HG03565 (cell line): ENCODE measurements at regions not wholly inside any gene's neighbourhood (a gene's known extent, or its start where the extent isn't known, plus 50 kb on each side); places are given as distances from the start of the nearest gene placed in this dataset.

ENCODE experiments used
- ATAC-seq: cut with Tn5 transposase; IDR thresholded peaks from one replicate; pipeline ENCODE4 v1.9.1; 2021; ENCODE audit warnings: mild to moderate bottlenecking, moderate library complexity; ENCODE audit not compliant: unreplicated experiment

DNA sequence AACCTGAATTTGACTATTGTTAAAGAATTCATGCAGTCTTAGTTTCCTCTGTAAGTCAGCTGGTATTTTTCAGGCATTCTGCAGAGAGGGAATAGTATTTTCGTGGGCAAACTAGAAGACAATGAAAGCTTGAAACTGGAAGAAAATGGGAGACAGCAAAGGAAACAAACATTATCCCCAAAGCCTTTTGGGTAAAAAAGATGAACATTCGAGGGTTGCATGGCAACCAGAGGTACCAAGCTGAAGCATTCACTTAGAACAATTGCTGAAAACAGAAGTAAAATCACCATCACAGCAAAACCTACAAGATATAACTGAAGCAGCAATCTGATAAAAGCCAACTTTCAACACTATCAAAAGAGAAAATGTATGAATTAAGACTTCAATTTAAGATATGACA is 233.7 kb downstream of the SCG2 start:
- no peak for ATAC-seq

DNA sequence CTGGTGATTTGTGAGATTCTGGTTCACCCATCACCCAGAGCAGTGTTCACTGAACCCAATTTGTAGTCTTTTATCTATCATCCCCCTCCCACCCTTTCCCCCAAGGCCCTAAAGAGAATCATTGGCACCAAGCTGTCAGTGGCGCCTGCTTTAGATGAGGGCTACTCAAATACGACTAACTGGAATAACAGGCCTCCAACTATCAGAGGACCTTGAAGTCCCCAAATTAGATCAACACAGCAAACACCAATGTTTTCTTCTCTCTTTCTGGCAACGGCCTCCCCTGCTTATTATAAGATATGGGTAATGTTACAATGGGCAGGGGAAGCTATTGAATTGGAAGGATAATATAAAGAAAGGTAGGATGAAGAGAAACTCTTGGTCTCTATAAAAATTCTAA is 232.3 kb downstream of the SCG2 start:
- no peak for ATAC-seq

DNA sequence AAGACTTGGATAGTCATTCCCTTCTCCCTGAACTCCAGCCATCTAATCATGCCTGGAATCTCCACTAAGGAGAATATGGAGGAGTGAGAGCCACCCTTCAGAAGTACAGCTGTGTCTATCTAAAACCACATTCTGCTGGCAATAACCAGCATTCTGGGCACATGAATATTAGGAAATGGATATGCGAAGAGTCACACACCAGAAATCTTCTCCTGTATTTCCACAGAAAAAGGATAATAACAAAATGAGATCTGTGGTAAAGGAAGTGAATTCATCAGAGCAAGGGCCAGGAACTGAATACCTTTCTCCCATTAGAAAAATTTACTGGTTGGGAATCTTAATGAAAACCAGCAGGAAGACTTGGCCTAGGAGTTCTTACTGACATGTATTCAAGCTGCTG is 218.8 kb downstream of the SCG2 start:
- ATAC-seq, result no peak

DNA sequence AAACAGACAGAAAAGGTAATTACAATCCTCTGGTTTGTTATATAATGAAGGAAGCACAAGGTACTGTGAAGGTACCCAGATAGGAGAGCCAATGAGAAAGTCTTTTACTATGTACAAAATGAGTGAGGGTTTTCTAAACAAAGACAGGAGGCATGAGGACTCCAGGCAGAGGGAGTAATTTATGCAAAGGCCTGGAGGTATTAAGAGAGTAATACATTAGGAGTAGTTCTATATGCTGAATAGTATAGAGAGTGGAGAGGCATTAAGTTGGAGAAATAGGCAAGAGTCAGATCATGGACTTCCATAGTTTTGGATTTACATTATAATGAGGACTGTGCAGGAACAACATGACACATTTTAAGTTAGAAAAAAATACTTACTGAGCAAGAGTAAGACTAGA is 216.0 kb downstream of the SCG2 start:
- no peak for ATAC-seq

DNA sequence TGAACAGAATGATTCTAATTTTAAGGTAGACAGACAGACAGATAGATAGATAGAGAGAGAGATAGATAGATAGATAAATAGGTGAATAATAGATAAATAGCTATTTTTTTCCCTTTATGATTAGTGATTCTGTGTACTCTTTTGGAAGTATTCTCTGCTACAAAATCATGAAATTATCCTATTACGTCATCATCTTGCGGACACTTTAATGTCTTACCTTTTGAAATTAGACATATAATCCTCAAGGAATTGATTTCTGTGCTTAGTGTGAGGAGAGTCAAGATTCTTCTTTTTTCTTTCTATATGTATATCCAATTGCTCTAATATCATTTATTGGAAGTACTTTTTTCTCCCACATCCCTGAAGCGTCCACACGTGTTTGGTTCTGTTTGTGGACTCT is 215.2 kb downstream of the SCG2 start:
- no peak for ATAC-seq

DNA sequence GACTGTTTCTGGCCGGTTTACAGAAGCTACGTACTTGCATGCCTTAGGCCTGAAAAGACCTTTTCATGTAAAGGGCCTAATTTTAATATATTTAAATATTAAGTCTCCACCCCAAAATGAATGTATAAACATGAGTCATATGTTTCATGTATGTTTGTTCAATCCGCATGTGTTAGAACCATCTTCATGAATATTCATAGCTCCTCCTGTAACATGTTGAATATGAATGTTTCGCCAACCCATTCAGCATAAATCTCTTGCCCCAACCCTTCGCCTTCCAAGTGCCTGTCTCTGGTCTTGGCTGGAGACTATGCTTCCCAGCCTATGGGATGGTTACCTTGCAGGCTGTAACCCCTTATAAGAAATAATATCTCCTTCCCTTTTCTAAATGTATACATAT is 212.5 kb downstream of the SCG2 start:
- ATAC-seq, result no peak

DNA sequence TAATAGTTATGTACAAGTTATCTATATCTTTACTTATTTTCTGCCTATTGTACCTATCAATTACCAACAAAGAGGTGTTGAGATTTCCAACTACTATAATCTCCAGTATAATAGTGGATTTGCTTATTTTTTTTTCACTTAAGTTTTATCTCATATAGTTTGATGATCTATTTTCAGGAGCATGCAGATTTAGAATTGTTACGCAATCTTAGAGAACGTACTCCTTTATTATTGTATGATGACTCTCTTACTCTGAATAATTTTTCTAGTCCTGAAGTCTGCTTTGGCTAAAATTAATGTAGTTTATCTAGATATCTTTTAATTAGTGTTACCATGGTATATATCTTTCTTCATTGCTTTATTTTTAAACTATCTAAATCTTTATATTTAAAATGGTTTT is 205.2 kb downstream of the SCG2 start:
- ATAC-seq, result no peak

DNA sequence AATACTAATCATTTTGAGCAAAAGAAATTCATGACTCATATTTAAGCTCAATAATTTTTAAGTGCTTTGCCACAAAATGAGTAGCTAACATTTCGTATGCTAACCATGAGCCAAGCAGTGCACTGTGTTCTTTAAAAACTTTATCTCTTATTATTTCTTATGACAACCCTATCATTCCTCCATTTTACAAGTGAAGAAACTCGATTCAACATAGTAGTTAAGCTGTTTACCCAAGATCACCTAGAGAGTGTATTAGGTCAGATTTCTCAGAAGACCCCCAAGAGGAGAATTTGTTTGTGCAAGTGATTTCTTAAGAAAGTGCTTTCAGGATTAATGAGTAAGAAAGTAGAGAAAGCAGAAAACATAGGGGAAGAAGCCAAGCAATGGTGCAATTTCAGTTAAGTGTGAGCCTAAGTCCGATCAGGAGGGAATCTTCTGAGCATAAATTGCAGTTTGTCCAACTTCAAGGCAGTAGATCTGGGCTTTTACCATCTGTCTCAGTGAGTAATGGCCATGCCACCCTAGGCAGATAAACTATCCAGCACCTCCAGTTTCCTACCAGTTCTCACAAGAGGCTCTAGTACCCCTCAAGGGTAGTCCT is 202.7 kb downstream of the SCG2 start:
- no peak for ATAC-seq

DNA sequence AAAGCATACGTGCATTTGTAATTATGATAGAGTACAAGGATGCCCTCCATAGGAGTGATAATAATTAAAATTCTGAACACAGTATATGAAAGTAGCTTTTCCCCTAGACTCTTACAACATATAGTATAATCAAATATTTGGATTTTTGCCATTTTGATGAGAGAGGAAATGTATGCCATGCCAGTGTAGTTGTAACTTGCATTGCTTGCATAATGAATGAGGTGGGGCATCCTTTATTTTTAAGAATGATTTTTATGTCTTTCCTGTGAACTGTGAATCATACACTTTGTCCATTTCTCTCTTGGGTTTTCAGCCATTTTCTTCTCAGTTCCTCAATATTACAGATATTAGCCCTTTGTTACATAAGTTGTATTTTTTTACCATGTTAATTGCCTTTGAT is 197.5 kb downstream of the SCG2 start:
- no peak for ATAC-seq

DNA sequence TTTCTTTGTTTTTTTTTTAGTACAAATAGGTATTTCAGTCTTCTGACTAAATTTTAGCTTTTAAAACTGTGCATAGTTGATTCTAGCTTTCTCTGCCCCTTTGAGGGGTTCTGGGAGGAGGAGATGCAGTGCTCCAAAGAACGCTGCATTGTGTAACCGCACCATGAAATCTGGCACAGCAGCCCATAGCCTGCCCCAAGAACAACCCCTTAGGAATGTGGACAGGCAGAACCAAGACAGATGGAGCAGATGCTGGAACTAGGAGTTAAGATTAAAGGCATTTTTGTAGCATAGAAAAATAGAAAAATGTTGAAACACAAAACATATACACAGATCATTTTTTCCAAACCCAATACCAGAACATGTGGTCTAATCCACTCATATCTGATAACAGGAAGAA is 187.5 kb downstream of the SCG2 start:
- ATAC-seq, result no peak

DNA sequence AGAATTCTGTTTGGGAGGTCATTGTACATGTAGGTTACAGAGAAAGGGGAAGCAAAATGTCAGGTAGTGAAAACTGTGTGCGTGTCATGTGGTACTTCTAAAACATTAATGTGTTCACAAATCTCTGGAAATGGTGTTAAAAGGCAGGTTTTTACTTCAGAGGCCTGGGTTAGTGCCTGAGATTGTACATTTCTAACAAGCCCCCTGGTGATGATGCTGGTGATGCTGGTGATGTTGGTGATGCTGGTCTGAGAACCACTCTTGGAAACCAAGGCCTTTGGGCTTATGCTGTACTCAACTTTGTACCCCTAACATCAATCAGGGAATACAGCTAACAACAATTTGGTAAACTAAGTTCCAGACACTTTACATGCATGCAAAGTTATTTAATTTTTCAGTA is 187.1 kb downstream of the SCG2 start:
- ATAC-seq, result no peak

DNA sequence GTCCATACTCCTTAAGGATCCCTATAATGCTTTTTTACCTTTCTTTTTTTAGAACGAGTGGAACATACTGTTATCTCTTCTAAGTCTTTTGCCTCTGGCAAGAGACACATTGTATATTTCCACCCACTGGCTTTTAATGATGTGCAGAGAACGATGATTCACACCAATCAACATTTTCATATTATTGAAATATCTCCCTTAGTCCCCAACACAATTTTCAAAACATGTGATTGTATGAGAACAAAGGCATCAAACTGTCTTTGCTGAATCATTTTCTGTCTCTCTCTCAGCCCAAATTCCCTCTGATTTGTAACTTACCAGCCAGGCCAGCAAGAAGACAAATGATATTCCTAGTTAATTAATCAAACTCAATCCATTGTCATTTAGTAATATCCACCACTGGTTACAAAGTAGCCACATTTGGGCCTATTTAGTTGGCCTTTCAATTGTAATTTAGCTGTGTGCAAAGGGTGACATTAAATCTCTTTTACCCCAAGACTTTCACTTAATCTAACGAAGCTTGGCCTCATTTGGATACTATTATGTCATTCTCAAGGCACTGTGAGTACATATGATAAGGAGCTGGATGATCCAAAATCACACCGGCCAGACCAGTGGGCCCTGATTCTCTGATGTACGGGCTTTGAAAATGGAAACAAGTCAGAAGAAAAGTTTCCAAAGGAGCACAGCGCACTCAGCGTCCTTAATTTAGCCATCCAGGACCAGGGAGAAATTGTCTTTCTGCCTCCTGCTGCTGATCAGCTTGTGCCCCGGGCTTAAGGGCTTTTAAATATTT is 185.1 kb downstream of the SCG2 start:
- ATAC-seq, result no peak

DNA sequence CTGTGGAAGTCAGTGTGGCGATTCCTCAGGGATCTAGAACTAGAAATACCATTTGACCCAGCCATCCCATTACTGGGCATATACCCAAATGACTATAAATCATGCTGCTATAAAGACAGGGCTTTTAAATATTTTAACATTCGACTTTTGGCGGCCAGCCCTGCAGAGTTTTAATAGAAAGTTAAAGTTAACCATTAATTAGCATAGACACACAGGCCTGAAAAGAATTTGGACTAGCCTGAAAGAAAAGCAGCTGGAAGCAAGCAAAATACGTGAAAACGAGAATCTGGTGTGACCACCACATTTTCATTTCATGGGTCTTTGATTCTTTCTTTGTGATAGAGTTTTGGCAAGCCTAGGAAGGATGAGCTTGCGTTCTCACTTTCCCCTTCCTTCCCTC is 184.0 kb downstream of the SCG2 start:
- ATAC-seq, result no peak

DNA sequence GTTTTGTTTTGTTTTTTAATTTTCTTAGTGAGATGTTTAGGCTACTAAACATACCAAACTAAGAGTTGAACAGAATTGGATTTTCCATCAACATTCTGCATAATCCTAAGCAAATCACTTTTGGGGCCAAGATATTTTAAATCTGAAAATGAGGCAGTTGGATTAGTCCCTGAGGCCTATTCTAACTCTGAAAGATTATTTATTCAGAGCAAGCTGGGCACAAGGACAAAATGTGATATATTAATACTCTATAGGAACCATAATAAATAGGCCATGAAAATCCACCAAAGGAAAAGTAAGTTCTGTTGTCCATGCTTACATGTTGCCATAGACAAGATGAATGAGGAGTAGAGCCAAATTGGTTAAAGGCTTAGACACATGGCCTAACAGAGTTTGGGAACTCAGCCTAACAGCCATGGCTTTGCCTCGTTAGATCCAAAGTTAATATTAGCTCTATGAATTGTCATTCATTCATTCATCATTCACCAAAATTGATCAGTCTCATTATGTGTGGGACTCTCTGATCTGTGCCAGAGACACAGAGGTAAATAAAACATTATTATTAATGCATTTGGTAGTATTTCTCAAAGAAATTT is 183.5 kb downstream of the SCG2 start:
- ATAC-seq, result no peak

DNA sequence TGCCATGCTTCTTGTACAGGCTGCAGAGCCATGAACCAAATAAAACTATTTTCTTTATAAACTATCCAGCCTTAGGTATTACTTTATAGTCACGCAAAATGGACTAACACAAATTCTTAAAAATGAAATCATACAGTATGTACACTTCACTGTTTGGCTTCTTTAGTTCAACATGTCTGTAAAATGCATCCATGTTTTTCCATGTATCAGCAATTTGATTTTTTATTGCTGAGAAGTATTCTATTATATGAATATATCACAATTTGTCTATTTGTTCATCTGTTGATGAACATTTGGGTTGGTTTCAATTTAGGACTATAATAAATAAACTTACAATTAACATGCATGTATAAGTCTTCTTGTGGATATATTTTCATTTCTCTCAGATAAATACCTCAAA is 182.1 kb downstream of the SCG2 start:
- ATAC-seq, result no peak

DNA sequence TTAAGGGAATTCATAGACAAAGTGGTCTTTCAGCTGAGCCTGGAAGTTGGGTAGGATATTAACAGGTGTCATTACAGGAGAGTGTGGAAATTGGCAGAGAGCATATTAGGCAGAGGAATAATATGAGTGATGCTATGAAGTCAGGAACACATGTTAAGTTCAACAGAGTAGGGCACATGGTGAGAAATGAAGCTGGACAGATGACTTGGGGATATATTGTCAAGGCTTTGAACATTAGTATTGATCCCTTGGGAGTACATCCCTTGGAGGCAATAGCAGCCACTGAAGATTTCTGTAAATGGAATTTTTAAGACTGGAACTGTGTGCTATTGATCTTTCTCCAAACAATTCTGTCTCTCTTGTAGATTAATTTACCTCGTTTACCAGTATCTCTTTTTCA is 170.7 kb downstream of the SCG2 start:
- ATAC-seq, result no peak

DNA sequence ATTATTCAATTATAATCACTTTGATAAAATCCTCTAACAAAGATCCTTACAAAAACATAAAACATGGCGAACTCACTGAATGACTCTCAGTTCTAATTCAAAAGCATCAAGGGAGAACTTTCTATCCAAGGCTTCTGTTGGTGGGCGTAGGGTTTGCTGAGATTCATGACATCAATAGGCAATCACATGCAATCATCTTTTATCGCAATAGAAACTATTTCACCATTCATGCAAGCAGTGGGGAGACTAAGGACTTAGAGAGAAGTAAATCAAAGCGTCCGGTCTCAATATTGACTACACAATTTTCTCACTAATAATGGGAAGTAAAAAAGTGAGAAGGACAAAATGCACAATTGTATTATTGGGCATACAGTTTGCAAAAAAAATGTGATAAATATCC is 168.7 kb downstream of the SCG2 start:
- ATAC-seq, result no peak

DNA sequence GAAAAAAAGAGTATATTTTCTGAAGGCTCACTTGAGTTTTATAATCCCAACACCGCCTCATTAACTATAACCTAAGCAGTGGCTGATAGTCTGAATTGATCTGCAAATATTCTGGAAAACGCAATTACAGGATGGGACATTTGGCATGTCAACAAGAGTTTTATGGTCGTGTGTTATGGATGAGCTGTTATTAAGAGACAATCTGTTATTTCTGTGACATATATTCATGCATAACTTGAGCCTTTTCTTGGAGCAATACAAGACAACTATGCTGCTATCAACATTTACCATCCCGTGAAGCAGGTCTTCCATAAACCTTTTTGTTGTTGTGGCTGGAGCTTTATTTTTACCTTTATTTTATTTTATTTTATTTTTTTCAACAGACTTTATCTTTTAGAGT is 164.4 kb downstream of the SCG2 start:
- ATAC-seq, result no peak

DNA sequence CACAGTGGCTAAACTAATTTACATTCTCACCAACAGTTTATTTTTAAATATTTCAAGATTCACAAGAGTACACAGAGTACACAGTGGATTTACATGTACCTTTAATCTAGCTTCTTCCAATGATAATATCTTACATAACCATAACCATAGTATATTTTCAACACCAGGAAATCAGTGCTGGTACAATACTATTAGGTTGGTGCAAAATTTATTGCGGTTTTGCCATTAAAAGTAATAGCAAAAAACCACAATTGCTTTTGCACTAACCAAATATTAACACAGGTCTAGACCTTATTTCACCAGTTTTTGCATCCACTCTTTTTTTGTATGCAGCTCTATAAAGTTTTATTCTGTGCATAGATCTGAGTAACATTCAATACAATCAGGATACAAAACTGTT is 163.0 kb downstream of the SCG2 start:
- no peak for ATAC-seq

DNA sequence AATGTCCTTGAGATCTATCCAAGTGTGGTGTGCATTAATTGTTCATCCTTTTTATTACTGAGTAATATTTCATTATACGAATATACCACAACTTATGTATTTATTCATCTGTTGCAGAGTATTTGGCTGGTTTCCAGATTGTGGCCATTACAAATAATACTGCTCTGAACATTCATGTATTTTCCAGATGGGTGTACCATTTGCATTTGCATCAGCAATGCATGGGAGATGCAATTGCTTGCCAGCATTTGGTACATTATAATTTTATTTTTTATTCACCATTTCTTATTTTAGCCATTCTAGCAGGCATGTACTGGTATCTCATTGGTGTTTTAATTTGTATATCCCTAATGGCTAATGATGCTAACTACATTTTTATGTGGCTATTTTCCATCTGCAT is 162.4 kb downstream of the SCG2 start:
- no peak for ATAC-seq

DNA sequence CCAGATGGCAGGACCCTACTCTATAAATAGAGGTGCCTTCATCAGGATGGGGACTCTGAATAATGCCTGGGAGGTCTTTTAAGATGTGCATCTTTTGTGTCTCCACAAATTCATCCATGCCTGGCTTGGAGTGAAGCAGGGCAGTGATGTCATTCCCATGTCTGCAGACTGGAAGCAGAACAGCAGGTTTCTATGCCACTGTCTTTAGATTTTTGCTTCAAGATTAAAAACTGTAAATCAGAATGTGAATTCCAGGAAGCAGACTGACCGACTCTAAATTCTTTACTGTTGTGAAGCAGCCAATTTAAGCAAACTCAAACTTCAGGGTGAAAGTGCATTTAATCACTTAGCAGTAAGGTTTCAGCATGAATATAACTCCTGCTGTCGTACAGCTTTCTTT is 159.3 kb downstream of the SCG2 start:
- ATAC-seq, result no peak

DNA sequence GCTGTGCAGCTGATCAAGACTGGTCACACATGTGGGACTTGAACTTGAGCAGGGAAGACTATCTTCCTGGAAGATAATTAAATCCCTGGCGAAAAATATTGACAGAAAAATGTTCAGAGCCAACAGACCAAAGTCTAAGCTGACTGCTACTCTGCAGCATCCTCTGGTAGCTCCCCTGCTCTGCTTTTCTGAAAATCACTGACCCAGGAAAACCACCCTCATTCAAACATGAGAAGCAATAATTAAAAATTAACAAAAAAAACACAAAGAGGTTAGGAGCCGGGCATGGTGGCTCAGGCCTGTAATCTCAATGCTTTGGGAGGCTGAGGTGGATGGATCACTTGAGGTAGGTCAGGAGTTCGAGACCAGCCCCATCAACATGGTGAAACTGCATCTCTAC is 151.9 kb downstream of the SCG2 start:
- no peak for ATAC-seq

DNA sequence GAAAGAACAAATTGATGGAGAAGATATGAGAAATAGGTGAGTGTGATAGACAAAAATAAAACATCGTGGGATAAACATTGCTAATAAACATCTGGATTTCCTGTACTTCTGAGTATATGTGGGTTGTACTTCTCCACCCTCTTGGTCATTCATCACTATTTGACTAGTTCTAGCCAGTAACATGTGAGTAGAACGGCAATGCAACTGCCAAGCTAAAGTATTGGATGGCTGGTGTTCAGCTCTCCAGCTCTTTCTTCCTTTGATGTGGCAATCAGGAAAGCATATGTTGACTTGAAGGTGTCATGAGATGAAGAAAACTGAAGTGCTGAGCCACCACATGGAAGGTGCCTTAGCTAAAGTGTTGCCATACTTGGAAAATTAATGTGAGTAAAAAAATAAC is 144.9 kb downstream of the SCG2 start:
- ATAC-seq, result no peak
